ENCODE measurements at regions not wholly inside any gene's neighbourhood (a gene's known extent, or its start where the extent isn't known, plus 50 kb on each side); places are given as distances from the start of the nearest gene placed in this dataset.

GRCh38 chr6:101003075-101003474 is 121.9 kb upstream of the ASCC3 start:
- DNase-seq (ENCODE audit: low spot score) = no peak
- in situ Hi-C loops (cut with HindIII; ENCODE audit: low sequenced_read_pairs) = no loop called here

GRCh38 chr6:101011186-101011585 is 130.1 kb upstream of the ASCC3 start:
- in situ Hi-C loops (cut with HindIII; ENCODE audit: low sequenced_read_pairs) = no loop called here
- no peak for DNase-seq (ENCODE audit: low spot score)

- in situ Hi-C loops (cut with HindIII; ENCODE audit: low sequenced_read_pairs) = no loop called here
- no peak for DNase-seq (ENCODE audit: low spot score)
Observed at GRCh38 chr6:101013612-101014195, 132.6 kb upstream of the ASCC3 start.

- DNase-seq (ENCODE audit: low spot score) = no peak
- in situ Hi-C loops (cut with HindIII; ENCODE audit: low sequenced_read_pairs) = no loop called here
Observed at GRCh38 chr6:101015541-101015940, 134.4 kb upstream of the ASCC3 start.

DNA sequence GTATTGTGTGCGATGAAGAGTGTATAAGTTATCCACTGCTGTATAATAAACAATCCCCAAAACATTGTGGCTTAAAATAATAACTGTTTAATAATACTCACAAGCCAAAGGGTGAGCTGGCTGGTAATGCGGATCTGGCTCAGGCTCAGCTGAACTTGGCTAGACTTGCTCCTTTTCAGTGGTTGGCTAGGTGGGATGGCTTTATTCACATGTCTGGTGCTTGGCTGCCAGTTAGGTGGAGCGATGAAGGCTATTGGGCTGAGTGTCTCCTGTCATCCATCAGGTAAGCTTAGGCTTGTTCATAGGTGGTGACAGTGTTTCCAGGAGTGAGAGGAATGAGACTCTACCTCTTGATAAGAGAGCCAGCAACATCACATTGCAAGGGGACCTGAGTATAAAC is 135.0 kb upstream of the ASCC3 start:
- in situ Hi-C loops (cut with HindIII; ENCODE audit: low sequenced_read_pairs) = no loop called here
- DNase-seq (ENCODE audit: low spot score) = no peak

DNA sequence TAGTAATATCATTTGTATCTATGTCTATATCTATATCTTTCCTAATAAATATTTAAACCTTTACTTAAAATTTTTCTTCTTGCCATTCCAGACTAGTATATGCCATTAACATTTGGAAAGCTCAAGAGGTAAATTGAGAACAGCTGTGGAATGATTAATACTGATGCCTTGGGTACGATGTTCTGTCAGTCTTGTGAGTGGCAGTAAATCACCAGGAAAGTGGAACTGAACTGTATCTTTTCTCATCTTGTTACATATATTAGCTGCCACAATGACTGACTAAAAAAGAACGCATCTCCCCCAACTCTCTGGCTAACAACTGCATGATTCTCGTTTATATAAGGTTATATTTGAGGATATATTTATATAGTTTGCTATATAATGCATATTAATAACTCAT is 137.0 kb upstream of the ASCC3 start:
- in situ Hi-C loops (cut with HindIII; ENCODE audit: low sequenced_read_pairs) = no loop called here
- no peak for DNase-seq (ENCODE audit: low spot score)

DNA sequence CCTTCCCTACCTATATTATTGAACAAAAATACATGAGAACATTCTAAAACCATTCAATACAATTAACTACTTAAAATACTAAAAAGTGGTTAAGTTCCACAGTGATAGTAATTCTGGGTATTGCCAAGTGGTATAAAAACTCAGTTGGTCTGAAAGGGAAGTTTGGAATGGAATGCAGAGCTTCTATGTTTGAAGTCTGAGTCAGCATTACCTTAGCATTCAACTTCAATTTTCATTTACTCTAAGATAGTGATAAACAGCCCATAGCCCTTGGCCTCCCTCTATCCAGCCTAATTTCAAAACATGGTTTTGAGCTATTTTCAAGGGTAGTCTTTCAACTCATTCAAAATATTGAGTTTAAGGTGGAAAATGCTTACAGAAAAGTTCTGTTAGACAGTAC is 140.4 kb upstream of the ASCC3 start:
- in situ Hi-C loops (cut with HindIII; ENCODE audit: low sequenced_read_pairs) = no loop called here
- DNase-seq (ENCODE audit: low spot score) = no peak

- DNase-seq (ENCODE audit: low spot score) = no peak
- in situ Hi-C loops (cut with HindIII; ENCODE audit: low sequenced_read_pairs) = no loop called here
Observed at GRCh38 chr6:101042966-101043365, 161.8 kb upstream of the ASCC3 start.

DNA sequence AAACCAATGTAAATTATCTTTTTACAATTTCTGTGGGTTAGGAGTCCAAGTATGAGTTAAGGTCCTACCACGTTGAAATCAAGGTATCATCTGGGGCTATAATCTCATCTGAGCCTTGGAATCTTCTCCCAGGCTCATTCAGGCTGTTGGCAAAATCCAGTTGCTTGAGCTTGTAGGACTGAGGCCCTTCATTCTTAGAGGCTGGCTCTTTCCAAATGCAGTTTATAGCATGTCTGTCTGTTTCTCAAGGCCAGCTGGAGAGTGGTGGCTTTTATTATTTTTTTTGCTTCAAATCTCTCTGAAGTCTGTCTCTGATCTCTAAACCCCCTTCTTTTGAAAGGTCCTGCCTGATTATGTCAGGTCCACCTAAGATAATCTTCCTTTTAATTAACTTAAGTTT is 177.2 kb upstream of the ASCC3 start:
- in situ Hi-C loops (cut with HindIII; ENCODE audit: low sequenced_read_pairs) = no loop called here
- DNase-seq (ENCODE audit: low spot score) = no peak

GRCh38 chr6:101066481-101066880 is 185.4 kb upstream of the ASCC3 start:
- in situ Hi-C loops (cut with HindIII; ENCODE audit: low sequenced_read_pairs) = no loop called here

GRCh38 chr6:101069191-101069795 is 188.2 kb upstream of the ASCC3 start:
- in situ Hi-C loops (cut with HindIII; ENCODE audit: low sequenced_read_pairs) = no loop called here
- no peak for DNase-seq (ENCODE audit: low spot score)

More at GRCh38 chr6:101066481-101066880, 185.4 kb upstream of the ASCC3 start:
- no peak for DNase-seq (ENCODE audit: low spot score)

- DNase-seq (ENCODE audit: low spot score) = no peak
- in situ Hi-C loops (cut with HindIII; ENCODE audit: low sequenced_read_pairs) = no loop called here
Observed at GRCh38 chr6:101070044-101070608, 189.0 kb upstream of the ASCC3 start.

DNA sequence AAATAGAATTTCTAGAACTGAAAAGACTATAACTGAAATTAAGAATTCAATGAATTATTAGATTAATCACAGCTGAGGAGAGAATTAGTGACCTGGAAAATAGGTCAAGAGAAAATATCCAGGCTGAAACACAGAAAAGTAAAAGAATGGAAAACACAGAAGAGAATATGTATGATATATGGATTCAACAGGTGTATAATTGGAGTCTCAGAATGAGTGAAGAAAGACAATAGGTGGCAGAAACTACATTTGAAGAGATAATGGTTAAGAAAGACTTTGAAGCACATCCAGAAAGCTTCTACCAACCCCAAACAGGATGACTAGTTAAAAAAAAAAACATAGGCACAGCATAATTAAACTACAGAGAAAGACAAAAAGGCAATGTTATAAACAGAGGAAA is 196.2 kb upstream of the ASCC3 start:
- in situ Hi-C loops (cut with HindIII; ENCODE audit: low sequenced_read_pairs) = no loop called here
- no peak for DNase-seq (ENCODE audit: low spot score)

DNA sequence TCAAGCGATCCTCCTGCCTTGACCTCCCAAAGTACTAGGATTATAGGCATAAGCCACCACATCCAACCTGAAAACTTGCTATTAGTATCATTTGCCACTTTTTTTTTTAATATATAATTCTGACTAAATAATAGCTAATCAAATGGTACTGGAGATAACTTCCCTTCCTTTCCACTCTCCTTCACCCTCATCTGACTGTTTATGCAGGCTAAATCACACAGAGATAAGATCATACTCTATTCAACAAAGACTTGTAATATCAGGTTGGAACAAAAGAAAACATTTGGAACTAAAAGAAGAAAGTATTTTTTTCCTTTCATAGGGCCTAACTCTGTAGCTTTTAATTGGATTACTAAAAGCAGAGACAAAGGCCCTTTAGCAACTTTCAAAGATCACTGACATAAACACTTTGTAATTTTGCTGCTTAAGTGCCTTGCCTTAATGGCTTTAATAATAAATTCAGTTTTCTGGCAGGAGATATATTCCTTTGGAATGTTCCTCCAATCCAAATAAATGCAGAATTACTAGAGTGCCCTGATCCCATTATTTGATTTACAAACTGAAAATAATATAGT is 198.7 kb upstream of the ASCC3 start:
- in situ Hi-C loops (cut with HindIII; ENCODE audit: low sequenced_read_pairs) = no loop called here
- DNase-seq (ENCODE audit: low spot score) = no peak

GRCh38 chr6:101080597-101080996 is 199.5 kb upstream of the ASCC3 start:
- no peak for DNase-seq (ENCODE audit: low spot score)
- in situ Hi-C loops (cut with HindIII; ENCODE audit: low sequenced_read_pairs) = no loop called here

DNA sequence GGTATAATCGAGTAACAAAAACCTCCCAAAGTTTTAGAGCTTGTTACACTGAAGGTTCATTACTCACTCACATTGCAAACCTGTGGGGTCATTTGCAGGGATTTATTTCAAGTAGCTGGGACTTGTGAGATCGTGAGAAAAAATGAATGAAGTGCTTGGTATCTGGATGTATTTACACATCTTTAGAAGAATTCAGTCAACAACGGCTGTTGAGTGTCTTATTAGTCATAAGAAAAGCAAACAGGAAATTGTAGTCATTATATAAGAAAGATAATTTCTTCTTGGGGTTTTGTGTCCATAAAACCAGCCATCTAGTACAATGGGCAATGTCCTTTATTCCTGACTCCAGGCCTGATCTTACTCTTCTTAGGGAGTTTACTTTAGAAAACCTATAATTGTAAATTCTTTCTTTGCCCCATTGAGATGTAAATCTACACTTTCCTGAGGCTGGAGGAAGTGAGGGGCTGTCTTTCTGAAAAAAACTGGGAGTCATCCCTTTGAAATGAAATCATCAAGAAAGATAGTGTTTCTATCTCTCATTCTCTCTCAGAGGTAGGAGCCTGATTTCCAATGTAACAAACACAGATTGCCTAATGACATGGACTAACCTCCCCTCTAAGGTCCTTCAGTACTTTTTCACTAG is 202.5 kb upstream of the ASCC3 start:
- no peak for DNase-seq (ENCODE audit: low spot score)
- in situ Hi-C loops (cut with HindIII; ENCODE audit: low sequenced_read_pairs) = no loop called here

GRCh38 chr6:101085327-101085726 is 204.2 kb upstream of the ASCC3 start:
- DNase-seq (ENCODE audit: low spot score) = no peak
- in situ Hi-C loops (cut with HindIII; ENCODE audit: low sequenced_read_pairs) = no loop called here

DNA sequence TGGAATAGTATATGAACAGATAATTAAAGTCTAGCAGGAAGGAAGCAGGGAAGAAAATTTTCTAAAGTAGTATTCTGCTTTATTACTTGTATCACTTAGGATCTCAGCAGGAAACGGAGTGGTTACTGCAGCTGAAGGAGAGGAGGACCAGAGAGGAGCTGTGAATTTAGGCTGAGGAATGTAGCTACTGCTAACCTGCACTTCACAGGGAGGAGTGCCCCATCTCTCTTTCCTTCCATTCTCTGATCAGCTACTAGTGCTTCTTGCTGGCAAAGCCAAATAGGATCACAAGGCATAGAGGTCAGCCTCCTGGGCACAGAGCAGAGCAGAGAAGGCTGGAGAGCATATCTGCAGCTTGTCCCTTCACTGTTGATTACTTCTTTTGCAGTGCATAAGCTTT is 205.3 kb upstream of the ASCC3 start:
- no peak for DNase-seq (ENCODE audit: low spot score)
- in situ Hi-C loops (cut with HindIII; ENCODE audit: low sequenced_read_pairs) = no loop called here

GRCh38 chr6:101088594-101088993 is 207.5 kb upstream of the ASCC3 start:
- no peak for DNase-seq (ENCODE audit: low spot score)
- in situ Hi-C loops (cut with HindIII; ENCODE audit: low sequenced_read_pairs) = no loop called here

- DNase-seq (ENCODE audit: low spot score) = no peak
- in situ Hi-C loops (cut with HindIII; ENCODE audit: low sequenced_read_pairs) = no loop called here
Observed at GRCh38 chr6:101089640-101090039, 208.5 kb upstream of the ASCC3 start.

All from G401 (cell line).